GM23248 (cell line): ENCODE measurements at regions not wholly inside any gene's neighbourhood (a gene's known extent, or its start where the extent isn't known, plus 50 kb on each side); places are given as distances from the start of the nearest gene placed in this dataset.
A peak's percentile ranks its signal among the peaks of the same experiment; 100 is the strongest.
"Not testable (repeated sequence)": the region's sequence is repeated elsewhere in the genome, so short reads cannot be mapped to it uniquely, and the experiment has no call there.

Experiments
- DNase-seq: peaks from one replicate; pipeline ENCODE4 v3.0.0-alpha.2; 2015
- H2AFZ ChIP-seq: fragments of 200-600 bp; sonication (generic); 2 replicates; pipeline ENCODE4 v1.6.1; 2016; ENCODE audit warnings: antibody characterized with exemption
- H3F3A ChIP-seq: fragments of 200-600 bp; sonication (generic); 2 replicates; pipeline ENCODE4 v1.6.1; 2016; ENCODE audit warnings: mild to moderate bottlenecking, antibody characterized with exemption, mixed run types; ENCODE audit not compliant: insufficient read depth
- H3K27ac ChIP-seq: fragments of 200-600 bp; sonication (generic); 2 replicates; pipeline ENCODE4 v1.5.1; 2016; ENCODE audit warnings: mild to moderate bottlenecking
- H3K27me3 ChIP-seq: fragments of 200-600 bp; sonication (generic); replicated peaks from 2 replicates; pipeline ENCODE4 v1.6.1; 2016; ENCODE audit warnings: mild to moderate bottlenecking; ENCODE audit not compliant: insufficient read depth
- H3K36me3 ChIP-seq: fragments of 200-600 bp; sonication (generic); 2 replicates; pipeline ENCODE4 v1.6.1; 2016; ENCODE audit warnings: low read depth, mild to moderate bottlenecking
- H3K4me1 ChIP-seq: fragments of 200-600 bp; sonication (generic); 2 replicates; pipeline ENCODE4 v1.6.1; 2016; ENCODE audit warnings: mild to moderate bottlenecking; ENCODE audit not compliant: insufficient read depth
- H3K4me2 ChIP-seq: fragments of 200-600 bp; sonication (generic); one replicate; pipeline ENCODE4 v1.6.1; 2016; ENCODE audit warnings: mild to moderate bottlenecking; ENCODE audit not compliant: unreplicated experiment
- H3K4me3 ChIP-seq: fragments of 200-600 bp; sonication (generic); 2 replicates; pipeline ENCODE4 v1.5.1; 2016; ENCODE audit warnings: mild to moderate bottlenecking
- H3K79me2 ChIP-seq: fragments of 200-600 bp; sonication (generic); 2 replicates; pipeline ENCODE4 v1.6.1; 2016; ENCODE audit warnings: mild to moderate bottlenecking; ENCODE audit not compliant: insufficient read depth
- H3K9ac ChIP-seq: fragments of 200-600 bp; sonication (generic); 2 replicates; pipeline ENCODE4 v1.6.1; 2016; ENCODE audit warnings: mild to moderate bottlenecking
- H3K9me2 ChIP-seq: fragments of 200-600 bp; sonication (generic); 2 replicates; pipeline ENCODE4 v1.6.1; 2016; ENCODE audit warnings: mixed run types, mild to moderate bottlenecking, moderate library complexity; ENCODE audit not compliant: insufficient read depth
- H3K9me3 ChIP-seq: fragments of 200-600 bp; sonication (generic); one replicate; pipeline ENCODE4 v1.6.1; 2017; ENCODE audit warnings: low read depth
- H4K20me1 ChIP-seq: fragments of 200-600 bp; sonication (generic); 2 replicates; pipeline ENCODE4 v1.6.0; 2016; ENCODE audit not compliant: insufficient read depth
- EZH2 ChIP-seq: fragments of 200-600 bp; sonication (generic); IDR thresholded peaks from 2 replicates; pipeline ENCODE4 v1.6.1; 2018; ENCODE audit warnings: antibody characterized with exemption, mild to moderate bottlenecking; ENCODE audit not compliant: insufficient read depth, poor library complexity, severe bottlenecking
- EZH2phosphoT487 ChIP-seq: fragments of 200-600 bp; sonication (generic); IDR thresholded peaks from 2 replicates; pipeline ENCODE4 v1.6.1; 2018; ENCODE audit warnings: antibody characterized with exemption, moderate library complexity, mild to moderate bottlenecking, low read depth; ENCODE audit not compliant: insufficient read depth
- WGBS, 2 experiments: methylation state at CpG; one replicate each; pipeline ENCODE4 v1.1.6; 2015 to 2017; ENCODE audit warnings: low lambda C conversion rate in 2 of 2, low coverage in 1 of 2; ENCODE audit errors: missing lambda C conversion rate in 2 of 2; 5-methylcytosine and 5-hydroxymethylcytosine counted together
- in situ Hi-C: fragments of 300-500 bp; cut with MboI; formaldehyde crosslinking; loops from 2 replicates; pipeline ENCODE4 v1.15.0; 2020

GRCh38 chr13:22964245-22964966 lies 216.4 kb upstream of the SGCG start:
- H3F3A ChIP-seq = no peaks in the 10 kb centered on the region

GRCh38 chr13:22965011-22965857 lies 215.5 kb upstream of the SGCG start:
- H3K27ac ChIP-seq, H3K27me3 ChIP-seq, H2AFZ ChIP-seq, H3K4me1 ChIP-seq, H3F3A ChIP-seq, H3K4me2 ChIP-seq, H3K9ac ChIP-seq, H3K79me2 ChIP-seq, H3K9me2 ChIP-seq, H3K9me3 ChIP-seq, H3K36me3 ChIP-seq, H3K4me3 ChIP-seq, H4K20me1 ChIP-seq, in situ Hi-C loops: not testable (repeated sequence)
- WGBS, 2 experiments = 46 to 47% methylated on average over 26 to 28 of the region's 28 CpGs
- peak; percentile 41 for DNase-seq

More at GRCh38 chr13:22964245-22964966, 216.4 kb upstream of the SGCG start:
- H4K20me1 ChIP-seq = no peaks in the 10 kb centered on the region
- H3K27me3 ChIP-seq = no peaks in the 10 kb centered on the region
- WGBS, 2 experiments = 63 to 64% methylated on average over 12 of the region's 12 CpGs
- no peak overlapping the region for H3K4me2 ChIP-seq
- no peak overlapping the region for H3K4me3 ChIP-seq
- no peak for DNase-seq
- H3K9me2 ChIP-seq = no peaks in the 10 kb centered on the region
- no peak overlapping the region for H3K27ac ChIP-seq
- H3K79me2 ChIP-seq = no peaks in the 10 kb centered on the region
- no peak overlapping the region for H2AFZ ChIP-seq
- no peaks in the 10 kb centered on the region for H3K36me3 ChIP-seq
- TF ChIP-seq EZH2 (no peak), EZH2phosphoT487 (no peak)
- in situ Hi-C loops = no loop called here
- H3K9ac ChIP-seq = no peak overlapping the region
- H3K9me3 ChIP-seq = no peaks in the 10 kb centered on the region
- H3K4me1 ChIP-seq = no peaks in the 10 kb centered on the region

DNA sequence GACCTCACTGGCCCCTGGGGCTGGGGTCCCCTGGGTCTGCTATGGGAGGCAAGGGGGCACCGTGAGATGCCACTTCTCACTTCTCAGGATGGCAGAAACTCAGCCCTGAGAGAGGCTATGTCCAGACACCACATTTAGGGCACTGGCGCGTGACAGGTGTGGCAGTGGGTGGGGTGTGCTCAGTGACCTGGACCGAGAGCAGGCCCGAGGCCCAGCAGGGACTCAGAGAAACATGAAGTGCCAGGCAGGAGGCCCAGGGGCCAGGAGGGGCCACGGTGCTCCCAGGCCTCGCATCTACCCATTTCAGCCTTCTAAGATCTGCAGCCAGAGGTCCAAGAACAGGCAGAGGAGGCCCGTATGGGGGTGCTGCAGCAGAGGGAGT lies 214.9 kb upstream of the SGCG start:
- H3K4me2 ChIP-seq, in situ Hi-C loops, H3K4me1 ChIP-seq, DNase-seq, H3K9me3 ChIP-seq, H3K27ac ChIP-seq, H2AFZ ChIP-seq, H3K9me2 ChIP-seq, H3K36me3 ChIP-seq, H3K79me2 ChIP-seq, H3F3A ChIP-seq, H3K4me3 ChIP-seq, H4K20me1 ChIP-seq, H3K27me3 ChIP-seq, H3K9ac ChIP-seq: not testable (repeated sequence)
- 45 to 58% methylated on average over 5 to 7 of the region's 8 CpGs for WGBS, 2 experiments

DNA sequence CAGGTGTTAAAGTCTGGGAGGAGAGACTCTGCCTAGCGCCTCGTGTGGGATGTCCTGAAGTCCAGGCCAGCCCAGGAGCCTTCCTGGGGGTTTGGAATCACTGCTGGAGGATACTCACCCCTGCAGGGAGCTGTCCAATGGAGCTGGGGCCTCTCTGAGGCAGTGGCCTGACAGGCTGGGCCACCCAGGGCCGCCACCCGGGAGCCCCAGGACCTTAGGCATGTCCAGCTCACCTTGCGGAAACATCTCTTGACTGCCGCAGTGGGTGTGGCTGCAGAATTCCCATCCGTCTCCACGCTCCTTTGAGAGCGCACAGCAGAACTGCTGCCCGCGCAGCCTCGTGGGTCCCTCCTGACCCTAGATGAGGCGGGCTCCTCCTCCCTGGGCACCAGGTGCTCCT lies 214.0 kb upstream of the SGCG start:
- H3F3A ChIP-seq, H3K27me3 ChIP-seq, H3K9me3 ChIP-seq, H3K79me2 ChIP-seq, H3K4me1 ChIP-seq, in situ Hi-C loops, DNase-seq, H3K4me2 ChIP-seq, H3K9me2 ChIP-seq, H3K9ac ChIP-seq, H4K20me1 ChIP-seq, H3K4me3 ChIP-seq, H3K27ac ChIP-seq, H2AFZ ChIP-seq, H3K36me3 ChIP-seq: not testable (repeated sequence)
- 80 to 81% methylated on average over 12 to 13 of the region's 13 CpGs for WGBS, 2 experiments

DNA sequence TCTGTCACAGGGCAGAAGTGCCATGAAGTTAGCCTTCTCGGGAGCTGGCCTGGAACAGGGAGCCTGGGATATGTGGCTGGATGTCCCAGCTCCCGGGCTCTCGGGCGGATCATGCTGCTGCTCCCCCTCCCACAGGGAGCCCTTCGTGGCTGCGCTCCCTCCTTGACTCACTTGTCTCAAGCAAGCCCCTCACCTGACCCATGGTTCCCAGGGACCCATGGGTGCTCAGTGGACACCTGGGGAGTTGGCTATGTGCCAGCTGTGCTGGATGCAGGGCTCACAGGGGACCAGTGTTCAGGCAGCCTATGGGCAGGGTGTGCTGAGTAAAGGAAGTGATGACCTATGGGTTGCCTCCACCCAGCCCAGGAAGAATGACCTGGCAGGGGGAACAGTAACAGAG lies 213.1 kb upstream of the SGCG start:
- Histone ChIP-seq H3K9me3 (no peaks in the 10 kb centered on the region), H3K79me2 (no peaks in the 10 kb centered on the region), H3K27me3 (no peaks in the 10 kb centered on the region), H3K4me1 (no peaks in the 10 kb centered on the region), H3K27ac (no peak overlapping the region), H4K20me1 (no peaks in the 10 kb centered on the region), H3K9me2 (no peaks in the 10 kb centered on the region), H3K36me3 (no peaks in the 10 kb centered on the region), H3K4me2 (no peak overlapping the region), H3K9ac (no peak overlapping the region), H3F3A (no peaks in the 10 kb centered on the region), H3K4me3 (no peak overlapping the region), H2AFZ (no peak overlapping the region)
- DNase-seq = no peak
- TF ChIP-seq EZH2phosphoT487 (no peak), EZH2 (no peak)
- in situ Hi-C loops = no loop called here
- 25 to 54% methylated on average over 6 of the region's 6 CpGs for WGBS, 2 experiments
